ENCODE measurements at regions not wholly inside any gene's neighbourhood (a gene's known extent, or its start where the extent isn't known, plus 50 kb on each side); places are given as distances from the start of the nearest gene placed in this dataset.
A peak's percentile ranks its signal among the peaks of the same experiment; 100 is the strongest.

DNA sequence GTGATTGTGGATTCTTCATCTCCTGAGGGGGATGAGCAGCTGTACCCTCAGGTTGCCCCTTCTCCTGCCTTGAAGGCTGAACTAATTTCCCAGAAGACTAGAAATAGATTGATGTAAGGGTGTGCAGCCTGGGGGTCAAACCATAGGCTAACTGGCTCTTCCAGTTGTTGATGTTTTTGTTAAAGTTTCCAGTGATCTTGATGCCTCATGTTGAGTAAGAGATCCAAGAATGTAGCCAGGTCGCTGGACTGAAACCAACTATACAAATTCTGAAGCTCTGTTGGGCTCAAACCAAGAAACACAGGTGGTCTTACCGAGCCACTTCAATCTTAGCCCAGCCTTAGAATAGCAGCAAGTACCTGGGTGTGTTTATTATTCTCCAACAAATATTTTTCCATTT is 391.8 kb downstream of the KLF5 start:
- Histone ChIP-seq H3K18ac (ENCODE audit: low read depth, low read length) (no peak overlapping the region), H3K9me1 (ENCODE audit: insufficient read depth, low read length) (no peaks in the 10 kb centered on the region), H4K8ac (ENCODE audit: low read depth in 2 of 2, low read length in 2 of 2) (no peak overlapping the region), H2AK9ac (replicated peaks; ENCODE audit: low read depth, low read length, poor library complexity) (no peak overlapping the region), H2BK120ac (ENCODE audit: low read depth, low read length) (no peak overlapping the region), H3K4me1 (ENCODE audit: control insufficient read depth, insufficient read depth, low read length) (no peaks in the 10 kb centered on the region), H3K9ac (ENCODE audit: low read depth, low read length) (no peak overlapping the region), H3K4ac (ENCODE audit: low read depth, low read length) (no peak overlapping the region), H2AFZ (replicated peaks; ENCODE audit: low read length, poor library complexity) (no peak overlapping the region), H3K23ac (ENCODE audit: low read depth, low read length) (no peak overlapping the region), H3K79me1 (ENCODE audit: low read depth in 1 of 2, low read length in 2 of 2) (no peaks in the 10 kb centered on the region), H4K91ac (ENCODE audit: insufficient read depth, low read depth, low read length) (no peak overlapping the region), H2BK15ac (ENCODE audit: low read depth, low read length) (no peak overlapping the region), H2AK5ac (ENCODE audit: low read depth, low read length) (no peak overlapping the region), H3K36me3 (ENCODE audit: control insufficient read depth, insufficient read depth, low read length) (no peaks in the 10 kb centered on the region), H3K4me2 (ENCODE audit: low read depth, low read length) (no peak overlapping the region), H3K56ac (ENCODE audit: extremely low read depth, insufficient read depth, low read length) (no peak overlapping the region), H3K27me3 (ENCODE audit: control insufficient read depth, insufficient read depth, low read length) (no peaks in the 10 kb centered on the region), H3K14ac (replicated peaks; ENCODE audit: low read depth, low read length) (no peak overlapping the region), H2BK5ac (ENCODE audit: low read depth, low read length, poor library complexity, severe bottlenecking) (no peak overlapping the region), H2BK20ac (ENCODE audit: low read depth, low read length) (no peak overlapping the region), H3K9me3 (ENCODE audit: control insufficient read depth, insufficient read depth, low read length) (no peaks in the 10 kb centered on the region), H3K27ac (ENCODE audit: insufficient read depth, low read length) (no peak overlapping the region), H3K4me3 (ENCODE audit: insufficient read depth, low read depth, low read length) (no peak overlapping the region), H4K5ac (ENCODE audit: low read depth, low read length) (no peak overlapping the region), H4K20me1 (ENCODE audit: insufficient read depth, low read length) (no peaks in the 10 kb centered on the region)
- ChIA-PET POLR2A (ENCODE audit: unreplicated experiment) (no interaction called here), CTCF (no interaction called here)
- WGBS, 2 experiments (ENCODE audit: extremely low coverage in 2 of 2, insufficient read length in 1 of 2) = no CpG with 5 or more reads among the region's 2 CpGs
- ATAC-seq (ENCODE audit: low read depth) (no peak), DNase-seq (peak; percentile 1)
- no TSS peak for BruUV-seq (replicated peaks)
- intact Hi-C loops (cut with micrococcal nuclease) (no loop called here), in situ Hi-C loops (cut with MboI; ENCODE audit: low sequenced_read_pairs) (no loop called here), dilution Hi-C loops (cut with HindIII; ENCODE audit: low sequenced_read_pairs, unreplicated experiment) (no loop called here)
- TF ChIP-seq MXI1 (IDR thresholded peaks at IDR 0.05; ENCODE audit: borderline replicate concordance, low read depth, low read length) = no peak
- no peak for TF ChIP-seq NFE2L2 (IDR thresholded peaks at IDR 0.05; ENCODE audit: low read depth, low read length)
- no peak for TF ChIP-seq BHLHE40 (IDR thresholded peaks at IDR 0.05; ENCODE audit: low read depth, low read length)
- TF ChIP-seq, protein P1, sequence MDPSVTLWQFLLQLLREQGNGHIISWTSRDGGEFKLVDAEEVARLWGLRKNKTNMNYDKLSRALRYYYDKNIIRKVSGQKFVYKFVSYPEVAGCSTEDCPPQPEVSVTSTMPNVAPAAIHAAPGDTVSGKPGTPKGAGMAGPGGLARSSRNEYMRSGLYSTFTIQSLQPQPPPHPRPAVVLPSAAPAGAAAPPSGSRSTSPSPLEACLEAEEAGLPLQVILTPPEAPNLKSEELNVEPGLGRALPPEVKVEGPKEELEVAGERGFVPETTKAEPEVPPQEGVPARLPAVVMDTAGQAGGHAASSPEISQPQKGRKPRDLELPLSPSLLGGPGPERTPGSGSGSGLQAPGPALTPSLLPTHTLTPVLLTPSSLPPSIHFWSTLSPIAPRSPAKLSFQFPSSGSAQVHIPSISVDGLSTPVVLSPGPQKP (IDR thresholded peaks at IDR 0.05; ENCODE audit: borderline replicate concordance, low read depth, low read length) = no peak
- TF ChIP-seq RAD21 (IDR thresholded peaks at IDR 0.05; ENCODE audit: low read length) = no peak
- TF ChIP-seq FOS (IDR thresholded peaks at IDR 0.05; ENCODE audit: low read depth, low read length) = no peak
- no peak for TF ChIP-seq CHD1 (IDR thresholded peaks at IDR 0.05; ENCODE audit: low read depth, low read length)
